ENCODE measurements at regions not wholly inside any gene's neighbourhood (a gene's known extent, or its start where the extent isn't known, plus 50 kb on each side); places are given as distances from the start of the nearest gene placed in this dataset.

DNA sequence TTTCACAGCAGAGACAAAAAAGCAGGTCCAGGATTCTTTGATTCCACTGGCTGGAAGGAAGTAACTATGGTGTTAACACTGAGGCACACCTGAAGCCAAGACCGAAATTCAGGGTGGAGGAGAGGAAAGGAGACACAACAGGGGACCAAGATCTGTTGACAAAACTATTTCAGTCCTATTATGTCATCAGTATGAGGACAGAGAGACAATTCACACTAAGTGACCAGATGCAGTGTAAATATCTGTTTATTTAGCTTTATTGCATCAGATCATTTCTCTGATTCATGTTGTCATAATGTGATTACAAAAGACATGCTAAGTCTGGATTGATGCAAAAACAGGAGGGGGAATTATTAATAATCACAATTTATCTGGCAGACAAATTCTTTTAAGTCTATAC, 118.8 kb downstream of the SIPA1L2 start:
- no peak overlapping the region for H3K4me2 ChIP-seq (ENCODE audit: insufficient read depth, low read length)
- no peak overlapping the region for H3K27ac ChIP-seq (ENCODE audit: extremely low read depth, low read depth, low read length)
- no peaks in the 10 kb centered on the region for H3K9me1 ChIP-seq (ENCODE audit: control insufficient read depth, insufficient read depth, low read length)

DNA sequence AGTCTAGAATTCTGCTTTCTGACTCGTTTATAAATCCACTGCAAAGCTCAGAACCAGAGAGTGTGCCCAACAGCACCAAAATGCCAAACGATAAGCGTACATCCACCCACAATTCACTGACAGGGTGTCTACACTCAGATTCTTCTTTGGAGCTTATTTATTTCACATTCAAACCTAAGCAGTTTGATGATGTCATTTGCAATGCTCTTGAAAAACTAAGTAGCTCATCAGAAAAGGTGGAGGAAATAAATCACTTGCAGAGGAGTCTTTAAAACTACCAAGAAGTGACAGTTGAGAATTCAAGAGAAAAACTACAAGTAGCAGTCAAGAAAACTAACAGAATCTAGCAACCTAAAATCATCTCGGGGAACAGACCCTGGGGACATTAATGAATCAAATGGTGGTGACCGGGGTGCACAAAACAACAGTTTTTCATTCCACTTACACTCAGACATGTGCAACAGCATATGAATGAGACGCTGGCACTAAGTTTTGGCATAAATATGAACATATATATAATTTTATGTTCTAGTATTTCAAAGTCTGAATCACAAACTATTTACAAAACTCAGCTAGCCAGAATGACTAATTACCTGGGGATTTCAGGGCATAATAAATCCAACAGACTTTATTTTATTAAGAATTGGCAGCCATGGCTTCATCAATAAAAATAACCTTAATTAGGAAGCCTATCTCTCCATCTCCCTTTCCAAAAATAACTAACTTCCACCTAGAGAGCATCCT, 119.4 kb downstream of the SIPA1L2 start:
- Histone ChIP-seq H2AFZ (ENCODE audit: low read depth, low read length) (no peak overlapping the region), H4K20me1 (replicated peaks; ENCODE audit: control insufficient read depth, insufficient read depth, low read length) (no peaks in the 10 kb centered on the region), H3K4me1 (replicated peaks in 1 of 2; ENCODE audit: control insufficient read depth in 2 of 2, insufficient read depth in 2 of 2, low read length in 2 of 2) (no peaks in the 10 kb centered on the region), H3K9me1 (ENCODE audit: control insufficient read depth, insufficient read depth, low read length) (no peaks in the 10 kb centered on the region), H3K9ac (ENCODE audit: insufficient read depth in 1 of 2, low read depth in 2 of 2, low read length in 2 of 2) (no peak overlapping the region), H3K27ac (ENCODE audit: extremely low read depth, low read depth, low read length) (no peak overlapping the region), H3K27me3 (ENCODE audit: control insufficient read depth in 2 of 2, insufficient read depth in 2 of 2, low read length in 2 of 2) (peaks cover 0 to 4% of the 10 kb centered on the region in 2 experiments; a peak in 1 of 5 replicates), H3K4me2 (ENCODE audit: insufficient read depth, low read length) (no peak overlapping the region), H3K9me3 (replicated peaks; ENCODE audit: control insufficient read depth, insufficient read depth, low read depth, low read length) (no peaks in the 10 kb centered on the region), H3K79me2 (ENCODE audit: control insufficient read depth, insufficient read depth, low read length) (no peaks in the 10 kb centered on the region), H3K36me3 (ENCODE audit: control insufficient read depth, insufficient read depth, low read length) (no peaks in the 10 kb centered on the region), H3K4me3 (no peak overlapping the region)
- ChIA-PET POLR2A (no interaction called here), CTCF (ENCODE audit: low intra/inter-chr PET ratio) (no interaction called here)
- ATAC-seq (no peak), DNase-seq (ENCODE audit: extremely low read depth in 1 of 4, low spot score in 3 of 4) (no peak), FAIRE-seq (no peak)
- no TSS peak for BruUV-seq (replicated peaks)
- intact Hi-C loops (cut with micrococcal nuclease) (no loop called here), in situ Hi-C loops (cut with MboI) (no loop called here)
- WGBS (ENCODE audit: insufficient coverage, low coverage, missing lambda C conversion rate), result 2% methylated on average over 6 of the region's 6 CpGs
- TF ChIP-seq EWSR1 (IDR thresholded peaks at IDR 0.05; ENCODE audit: borderline replicate concordance, low read depth, partially characterized antibody) (no peak), ZNF41 (CRISPR knock-in tag; conservative IDR thresholded peaks at IDR 0.05) (no peak), NFIX (CRISPR knock-in tag; IDR thresholded peaks at IDR 0.05; ENCODE audit: low read depth) (no peak), SNRNP70 (optimal IDR thresholded peaks at IDR 0.05; ENCODE audit: low read depth, low read length) (no peak), ZNF232 (CRISPR knock-in tag; IDR thresholded peaks at IDR 0.05) (no peak)
- TF ChIP-seq, protein P1, sequence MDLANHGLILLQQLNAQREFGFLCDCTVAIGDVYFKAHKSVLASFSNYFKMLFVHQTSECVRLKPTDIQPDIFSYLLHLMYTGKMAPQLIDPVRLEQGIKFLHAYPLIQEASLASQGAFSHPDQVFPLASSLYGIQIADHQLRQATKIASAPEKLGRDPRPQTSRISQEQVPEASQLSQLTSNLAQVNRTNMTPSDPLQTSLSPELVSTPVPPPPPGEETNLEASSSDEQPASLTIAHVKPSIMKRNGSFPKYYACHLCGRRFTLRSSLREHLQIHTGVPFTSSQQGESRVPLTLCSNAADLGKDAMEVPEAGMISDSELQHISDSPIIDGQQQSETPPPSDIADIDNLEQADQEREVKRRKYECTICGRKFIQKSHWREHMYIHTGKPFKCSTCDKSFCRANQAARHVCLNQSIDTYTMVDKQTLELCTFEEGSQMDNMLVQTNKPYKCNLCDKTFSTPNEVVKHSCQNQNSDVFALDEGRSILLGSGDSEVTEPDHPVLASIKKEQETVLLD (IDR thresholded peaks at IDR 0.05), result no peak

More for the DNA sequence above, 118.8 kb downstream of the SIPA1L2 start:
- no peak overlapping the region for H3K9ac ChIP-seq (ENCODE audit: insufficient read depth in 1 of 2, low read depth in 2 of 2, low read length in 2 of 2)
- no peaks in the 10 kb centered on the region for H4K20me1 ChIP-seq (replicated peaks; ENCODE audit: control insufficient read depth, insufficient read depth, low read length)
- TF ChIP-seq, protein P2, sequence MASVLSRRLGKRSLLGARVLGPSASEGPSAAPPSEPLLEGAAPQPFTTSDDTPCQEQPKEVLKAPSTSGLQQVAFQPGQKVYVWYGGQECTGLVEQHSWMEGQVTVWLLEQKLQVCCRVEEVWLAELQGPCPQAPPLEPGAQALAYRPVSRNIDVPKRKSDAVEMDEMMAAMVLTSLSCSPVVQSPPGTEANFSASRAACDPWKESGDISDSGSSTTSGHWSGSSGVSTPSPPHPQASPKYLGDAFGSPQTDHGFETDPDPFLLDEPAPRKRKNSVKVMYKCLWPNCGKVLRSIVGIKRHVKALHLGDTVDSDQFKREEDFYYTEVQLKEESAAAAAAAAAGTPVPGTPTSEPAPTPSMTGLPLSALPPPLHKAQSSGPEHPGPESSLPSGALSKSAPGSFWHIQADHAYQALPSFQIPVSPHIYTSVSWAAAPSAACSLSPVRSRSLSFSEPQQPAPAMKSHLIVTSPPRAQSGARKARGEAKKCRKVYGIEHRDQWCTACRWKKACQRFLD (CRISPR knock-in tag; IDR thresholded peaks at IDR 0.05), result no peak
- no peak for TF ChIP-seq ZNF121 (CRISPR knock-in tag; conservative IDR thresholded peaks at IDR 0.05)
- CTCF ChIA-PET (ENCODE audit: low intra/inter-chr PET ratio), result no interaction called here
- no peaks in the 10 kb centered on the region for H3K36me3 ChIP-seq (ENCODE audit: control insufficient read depth, insufficient read depth, low read length)
- DNase-seq (ENCODE audit: extremely low read depth in 1 of 4, low spot score in 3 of 4) (no peak), ATAC-seq (no peak), FAIRE-seq (no peak)
- H3K27me3 ChIP-seq (ENCODE audit: control insufficient read depth in 2 of 2, insufficient read depth in 2 of 2, low read length in 2 of 2), result peaks cover 0 to 4% of the 10 kb centered on the region in 2 experiments; a peak in 1 of 5 replicates
- BruUV-seq (replicated peaks), result no TSS peak
- H3K9me3 ChIP-seq (replicated peaks; ENCODE audit: control insufficient read depth, insufficient read depth, low read depth, low read length), result no peaks in the 10 kb centered on the region
- H3K4me1 ChIP-seq (replicated peaks in 1 of 2; ENCODE audit: control insufficient read depth in 2 of 2, insufficient read depth in 2 of 2, low read length in 2 of 2), result no peaks in the 10 kb centered on the region
- no peak overlapping the region for H3K4me3 ChIP-seq
- WGBS (ENCODE audit: insufficient coverage, low coverage, missing lambda C conversion rate), result 0% methylated on average over 1 of the region's 1 CpG
- no peak overlapping the region for H2AFZ ChIP-seq (ENCODE audit: low read depth, low read length)
- in situ Hi-C loops (cut with MboI), result no loop called here
- intact Hi-C loops (cut with micrococcal nuclease), result no loop called here
- no peaks in the 10 kb centered on the region for H3K79me2 ChIP-seq (ENCODE audit: control insufficient read depth, insufficient read depth, low read length)
- POLR2A ChIA-PET, result no interaction called here

All from K562 (cell line).